Right lobe of liver (tissue), 4 donors: ENCODE measurements at regions not wholly inside any gene's neighbourhood (a gene's known extent, or its start where the extent isn't known, plus 50 kb on each side); places are given as distances from the start of the nearest gene placed in this dataset.

Experiments
- CTCF ChIP-seq, 4 donors: fragments of 200-600 bp in 3 of 4; fragments of 450-650 bp in 1 of 4; IDR thresholded peaks; one replicate each; pipeline versions ENCODE4 v1.5.1 to v1.8.0; 2016 to 2022; ENCODE audit warnings: antibody characterized with exemption in 4 of 4, mild to moderate bottlenecking in 2 of 4
- POLR2A ChIP-seq: fragments of 450-650 bp; IDR thresholded peaks from one replicate; pipeline ENCODE4 v1.6.1; 2017; ENCODE audit warnings: antibody characterized with exemption, mild to moderate bottlenecking
- donor health status: DM: no; HTN: no; CAD: no.
- donor health status: DM: no; HTN: no; CAD: no.
- donor health status: DM: no; HTN: yes; CAD: no.

- no peak for TF ChIP-seq POLR2A
- no peak for TF ChIP-seq CTCF (IDR thresholded peaks at IDR 0.05)
Measured at GRCh38 chr16:17829811-17830210, 359.1 kb upstream of the XYLT1 start.
